ENCODE measurements at regions not wholly inside any gene's neighbourhood (a gene's known extent, or its start where the extent isn't known, plus 50 kb on each side); places are given as distances from the start of the nearest gene placed in this dataset.
"Not testable (repeated sequence)": the region's sequence is repeated elsewhere in the genome, so short reads cannot be mapped to it uniquely, and the experiment has no call there.

GRCh38 chr16:29255496-29255796 lies 151.1 kb downstream of the NPIPB11 start:
- not testable (repeated sequence) for H3K4me1 ChIP-seq (ENCODE audit: control insufficient read depth, insufficient read depth, low read length); H3K4me3 ChIP-seq (ENCODE audit: insufficient read depth, low read depth, low read length)

More at GRCh38 chr16:29255496-29255796, 151.1 kb downstream of the NPIPB11 start:
- intact Hi-C loops (cut with micrococcal nuclease) (loop anchor here (5.0 kb wide), 2 partner anchors 138 to 283 kb away; partner anchors contain the start of gene SPNS1), in situ Hi-C loops (cut with MboI; ENCODE audit: low sequenced_read_pairs) (loop anchor here (25.0 kb wide), 1 partner anchor 293 kb away; the partner anchor contains the start of genes NFATC2IP and SPNS1)
- H3K27me3 ChIP-seq (ENCODE audit: control insufficient read depth, insufficient read depth, low read length); H3K27ac ChIP-seq (ENCODE audit: insufficient read depth, low read length); H2AK9ac ChIP-seq (replicated peaks; ENCODE audit: low read depth, low read length, poor library complexity); H3K79me1 ChIP-seq (ENCODE audit: low read depth in 1 of 2, low read length in 2 of 2); DNase-seq; H3K56ac ChIP-seq (ENCODE audit: extremely low read depth, insufficient read depth, low read length); H3K9me3 ChIP-seq (ENCODE audit: control insufficient read depth, insufficient read depth, low read length); H3K14ac ChIP-seq (replicated peaks; ENCODE audit: low read depth, low read length); H3K9me1 ChIP-seq (ENCODE audit: insufficient read depth, low read length); H3K23ac ChIP-seq (ENCODE audit: low read depth, low read length); H2BK20ac ChIP-seq (ENCODE audit: low read depth, low read length); BruUV-seq (replicated peaks); H3K36me3 ChIP-seq (ENCODE audit: control insufficient read depth, insufficient read depth, low read length); ATAC-seq (ENCODE audit: low read depth); H2BK5ac ChIP-seq (ENCODE audit: low read depth, low read length, poor library complexity, severe bottlenecking); H2AK5ac ChIP-seq (ENCODE audit: low read depth, low read length); H4K5ac ChIP-seq (ENCODE audit: low read depth, low read length); dilution Hi-C loops (cut with HindIII; ENCODE audit: low sequenced_read_pairs, unreplicated experiment); H2AFZ ChIP-seq (replicated peaks; ENCODE audit: low read length, poor library complexity); H3K18ac ChIP-seq (ENCODE audit: low read depth, low read length); H4K20me1 ChIP-seq (ENCODE audit: insufficient read depth, low read length); H3K9ac ChIP-seq (ENCODE audit: low read depth, low read length); CTCF ChIA-PET; H4K8ac ChIP-seq (ENCODE audit: low read depth in 2 of 2, low read length in 2 of 2); POLR2A ChIA-PET (ENCODE audit: unreplicated experiment); H3K4me2 ChIP-seq (ENCODE audit: low read depth, low read length): not testable (repeated sequence)
- Histone ChIP-seq H2BK15ac (ENCODE audit: low read depth, low read length) (0 out of 3 replicates have a peak overlapping the region, but pooled peaks have one; percentile 50), H4K91ac (ENCODE audit: insufficient read depth, low read depth, low read length) (peak overlapping the region; percentile 81; the same call in 1 of the 2 replicates), H2BK120ac (ENCODE audit: low read depth, low read length) (0 out of 2 replicates have a peak overlapping the region, but pooled peaks have one; percentile 32), H3K4ac (ENCODE audit: low read depth, low read length) (peak overlapping the region; percentile 61; the same call in 1 of the 2 replicates)
- no CpG with 5 or more reads among the region's 13 CpGs for WGBS, 2 experiments (ENCODE audit: extremely low coverage in 2 of 2, insufficient read length in 1 of 2)

Data from IMR-90 (cell line).